ENCODE measurements at regions not wholly inside any gene's neighbourhood (a gene's known extent, or its start where the extent isn't known, plus 50 kb on each side); places are given as distances from the start of the nearest gene placed in this dataset.

GRCh38 chr13:65601855-65602254 lies 1628.3 kb downstream of the PCDH9 start:
- no peak for TF ChIP-seq CTCF (IDR thresholded peaks at IDR 0.05; ENCODE audit: low read length)
- TF ChIP-seq EZH2phosphoT487 (IDR thresholded peaks at IDR 0.05; ENCODE audit: low read length) = no peak
- TF ChIP-seq EZH2 (optimal IDR thresholded peaks at IDR 0.05; ENCODE audit: low read depth, low read length) = no peak

Measured in MM.1S (cell line).